Esophagus muscularis mucosa (tissue), 4 donors: ENCODE measurements at regions not wholly inside any gene's neighbourhood (a gene's known extent, or its start where the extent isn't known, plus 50 kb on each side); places are given as distances from the start of the nearest gene placed in this dataset.

Source experiments
- DNase-seq: peaks from one replicate; pipeline ENCODE4 v3.0.0-alpha.2; 2017; ENCODE audit errors: extremely low spot score
- H3K27ac ChIP-seq, 4 donors: fragments of 200-600 bp; sonication (generic); replicated peaks in 1 of 4; 1 replicate in 3 of 4; 2 replicates in 1 of 4; pipeline ENCODE4 v1.5.1; 2016 to 2019; ENCODE audit warnings: mild to moderate bottlenecking in 1 of 4
- H3K27me3 ChIP-seq, 4 donors: fragments of 200-600 bp; sonication (generic); one replicate each; pipeline versions ENCODE4 v1.5.1 to v1.6.0; 2016 to 2019
- H3K36me3 ChIP-seq, 4 donors: fragments of 200-600 bp; sonication (generic); one replicate each; pipeline ENCODE4 v1.5.1; 2016 to 2019
- H3K4me1 ChIP-seq, 4 donors: fragments of 200-600 bp; sonication (generic); one replicate each; pipeline ENCODE4 v1.5.1; 2016 to 2019
- H3K4me3 ChIP-seq, 4 donors: fragments of 200-600 bp; sonication (generic); 1 replicate in 2 of 4; 2 replicates in 2 of 4; pipeline ENCODE4 v1.5.1; 2016 to 2019; ENCODE audit warnings: mild to moderate bottlenecking in 4 of 4, moderate library complexity in 1 of 4
- H3K9me3 ChIP-seq, 4 donors: fragments of 200-600 bp; sonication (generic); 1 replicate in 3 of 4; 2 replicates in 1 of 4; pipeline ENCODE4 v1.5.1; 2016 to 2019
- CTCF ChIP-seq, 3 experiments: fragments of 200-600 bp in 2 of 3; fragments of 450-650 bp in 1 of 3; sonication (generic) in 2 of 3; IDR thresholded peaks; one replicate each; pipeline ENCODE4 v1.5.1; 2017 to 2019; ENCODE audit warnings: antibody characterized with exemption in 3 of 3, mild to moderate bottlenecking in 2 of 3, moderate library complexity in 1 of 3
- EP300 ChIP-seq: sonication (generic); formaldehyde crosslinking; IDR thresholded peaks from one replicate; pipeline ENCODE4 v1.6.1; 2017; ENCODE audit warnings: antibody characterized with exemption
- POLR2A ChIP-seq: fragments of 450-650 bp; IDR thresholded peaks from one replicate; pipeline ENCODE4 v1.6.1; 2017; ENCODE audit warnings: antibody characterized with exemption, moderate library complexity, mild to moderate bottlenecking, low read depth
- POLR2AphosphoS5 ChIP-seq, 2 donors: sonication (generic); formaldehyde crosslinking; IDR thresholded peaks; one replicate each; pipeline ENCODE4 v1.6.1; 2017; ENCODE audit warnings: antibody characterized with exemption in 2 of 2
- WGBS: methylation state at CpG from one replicate; pipeline ENCODE4 v1.1.5; 2018; 5-methylcytosine and 5-hydroxymethylcytosine counted together
- intact Hi-C: fragments of 100-400 bp; cut with DNase I; formaldehyde crosslinking; loops from one replicate; pipeline ENCODE4 v1.15.1; 2023

- H3K27ac ChIP-seq, result no peak overlapping the region
- no peaks in the 10 kb centered on the region for H3K36me3 ChIP-seq
- no peak overlapping the region for H3K4me3 ChIP-seq
- no peak for DNase-seq
- no peak for TF ChIP-seq POLR2AphosphoS5 (IDR thresholded peaks at IDR 0.05)
- TF ChIP-seq POLR2A, result no peak
- TF ChIP-seq CTCF (IDR thresholded peaks at IDR 0.05), result no peak
- TF ChIP-seq EP300, result no peak
- intact Hi-C loops, result no loop called here
- no peaks in the 10 kb centered on the region for H3K4me1 ChIP-seq
- 34% methylated on average over 5 of the region's 5 CpGs for WGBS
- H3K9me3 ChIP-seq, result peaks cover 0 to 10% (median 0%) of the 10 kb centered on the region in 4 donors
- H3K27me3 ChIP-seq, result no peaks in the 10 kb centered on the region
Observed at GRCh38 chr10:129305046-129305445, 162.0 kb upstream of the MGMT start.

DNA sequence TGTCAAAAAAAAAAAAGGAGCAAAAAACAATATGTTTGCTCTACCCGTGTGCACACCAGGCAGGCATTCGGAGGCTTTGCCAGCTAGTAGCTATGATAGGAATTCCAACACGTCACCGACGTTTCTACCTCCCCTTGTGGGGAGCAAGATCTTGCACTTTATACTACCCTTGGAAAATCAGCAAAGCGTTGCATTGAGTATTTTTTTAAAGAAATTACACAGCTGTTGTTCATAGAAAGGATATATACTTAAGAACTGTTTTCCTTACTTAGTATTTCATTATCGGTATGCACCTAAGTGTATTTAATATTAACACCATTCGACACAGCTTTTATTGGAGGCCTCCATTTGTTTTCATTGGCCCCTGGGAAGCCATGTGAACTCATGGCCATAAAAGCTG is 159.9 kb upstream of the MGMT start:
- Histone ChIP-seq H3K27ac (no peak overlapping the region), H3K36me3 (no peaks in the 10 kb centered on the region), H3K27me3 (no peaks in the 10 kb centered on the region), H3K4me1 (no peaks in the 10 kb centered on the region), H3K9me3 (peaks cover 0 to 6% (median 0%) of the 10 kb centered on the region in 4 donors), H3K4me3 (no peak overlapping the region)
- TF ChIP-seq EP300 (no peak), POLR2A (no peak), CTCF (IDR thresholded peaks at IDR 0.05) (no peak), POLR2AphosphoS5 (IDR thresholded peaks at IDR 0.05) (no peak)
- intact Hi-C loops, result no loop called here
- no peak for DNase-seq
- WGBS, result 75% methylated on average over 8 of the region's 8 CpGs

DNA sequence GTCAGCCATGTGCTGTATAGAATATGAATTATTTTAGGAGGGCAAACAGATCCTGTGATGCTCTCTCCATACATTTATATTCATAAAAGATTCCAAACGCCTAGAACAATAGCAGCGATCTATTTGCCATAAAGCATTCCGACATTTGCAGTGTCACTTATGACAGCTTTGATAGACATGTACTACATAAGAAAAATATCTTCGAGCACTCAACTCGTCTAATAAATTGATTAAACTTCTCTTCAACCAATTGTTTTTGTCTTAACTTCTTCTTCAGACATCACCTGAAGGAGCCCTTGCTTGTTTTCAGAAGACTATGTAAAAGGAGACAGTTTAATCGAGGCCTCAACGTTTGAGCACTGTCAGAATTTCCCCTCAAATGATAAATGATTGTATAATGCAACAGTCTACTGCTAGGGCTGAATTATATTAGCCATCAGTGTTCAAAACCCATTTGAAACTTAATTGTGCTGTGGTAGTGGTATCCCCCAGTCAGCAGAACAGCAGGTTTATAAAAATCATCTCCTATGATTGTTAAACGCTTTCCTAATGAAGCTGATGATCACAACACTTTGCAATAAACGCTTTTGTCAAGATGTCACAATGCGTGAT is 158.0 kb upstream of the MGMT start:
- no peaks in the 10 kb centered on the region for H3K36me3 ChIP-seq
- intact Hi-C loops, result no loop called here

GRCh38 chr10:129309565-129309964 is 157.5 kb upstream of the MGMT start:
- Histone ChIP-seq H3K4me1 (no peaks in the 10 kb centered on the region), H3K9me3 (no peaks in the 10 kb centered on the region), H3K27me3 (no peaks in the 10 kb centered on the region), H3K27ac (no peak overlapping the region), H3K4me3 (no peak overlapping the region), H3K36me3 (no peaks in the 10 kb centered on the region)
- intact Hi-C loops, result no loop called here
- TF ChIP-seq POLR2AphosphoS5 (IDR thresholded peaks at IDR 0.05) (no peak), CTCF (IDR thresholded peaks at IDR 0.05) (no peak), EP300 (no peak), POLR2A (no peak)
- no peak for DNase-seq
- 92% methylated on average over 5 of the region's 5 CpGs for WGBS

More for the DNA sequence above, 158.0 kb upstream of the MGMT start:
- H3K4me3 ChIP-seq, result no peak overlapping the region
- WGBS, result 83% methylated on average over 10 of the region's 10 CpGs
- no peak overlapping the region for H3K27ac ChIP-seq
- no peak for TF ChIP-seq POLR2A
- TF ChIP-seq CTCF (IDR thresholded peaks at IDR 0.05), result no peak
- TF ChIP-seq EP300, result no peak
- no peak for TF ChIP-seq POLR2AphosphoS5 (IDR thresholded peaks at IDR 0.05)
- no peaks in the 10 kb centered on the region for H3K4me1 ChIP-seq
- no peak for DNase-seq
- no peaks in the 10 kb centered on the region for H3K9me3 ChIP-seq
- H3K27me3 ChIP-seq, result no peaks in the 10 kb centered on the region

DNA sequence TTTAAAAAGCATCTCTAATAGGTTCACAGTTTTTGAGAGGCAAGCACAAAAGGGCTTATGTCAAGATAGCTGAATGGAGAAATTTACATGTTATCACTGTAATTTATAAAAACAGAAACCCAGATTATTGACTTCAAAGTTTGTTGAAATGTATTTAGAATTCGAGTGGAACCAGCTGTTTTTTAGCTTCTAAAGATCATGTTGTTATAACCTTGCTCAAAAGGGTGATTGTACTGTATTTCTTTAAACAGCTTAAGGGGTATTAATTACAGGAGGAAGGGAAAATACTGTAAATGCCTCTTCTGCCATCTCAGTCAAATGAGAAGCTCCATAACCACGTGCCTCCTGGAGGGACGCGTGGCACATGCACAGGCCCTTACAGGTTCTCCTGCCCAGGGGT is 156.2 kb upstream of the MGMT start:
- Histone ChIP-seq H3K27me3 (no peaks in the 10 kb centered on the region), H3K27ac (no peak overlapping the region), H3K4me1 (no peaks in the 10 kb centered on the region), H3K9me3 (peaks cover 0 to 7% (median 0%) of the 10 kb centered on the region in 4 donors), H3K36me3 (no peaks in the 10 kb centered on the region), H3K4me3 (no peak overlapping the region)
- TF ChIP-seq CTCF (IDR thresholded peaks at IDR 0.05), result no peak
- no peak for TF ChIP-seq EP300
- no peak for TF ChIP-seq POLR2AphosphoS5 (IDR thresholded peaks at IDR 0.05)
- no peak for TF ChIP-seq POLR2A
- no peak for DNase-seq
- intact Hi-C loops, result no loop called here
- 50% methylated on average over 4 of the region's 4 CpGs for WGBS
